Hepatic stellate cell (primary cell): ENCODE measurements at regions not wholly inside any gene's neighbourhood (a gene's known extent, or its start where the extent isn't known, plus 50 kb on each side); places are given as distances from the start of the nearest gene placed in this dataset.
"Not testable (repeated sequence)": the region's sequence is repeated elsewhere in the genome, so short reads cannot be mapped to it uniquely, and the experiment has no call there.

Source experiments
- DNase-seq: peaks from one replicate; pipeline ENCODE4 v3.0.0; 2011; ENCODE audit warnings: low spot score

DNA sequence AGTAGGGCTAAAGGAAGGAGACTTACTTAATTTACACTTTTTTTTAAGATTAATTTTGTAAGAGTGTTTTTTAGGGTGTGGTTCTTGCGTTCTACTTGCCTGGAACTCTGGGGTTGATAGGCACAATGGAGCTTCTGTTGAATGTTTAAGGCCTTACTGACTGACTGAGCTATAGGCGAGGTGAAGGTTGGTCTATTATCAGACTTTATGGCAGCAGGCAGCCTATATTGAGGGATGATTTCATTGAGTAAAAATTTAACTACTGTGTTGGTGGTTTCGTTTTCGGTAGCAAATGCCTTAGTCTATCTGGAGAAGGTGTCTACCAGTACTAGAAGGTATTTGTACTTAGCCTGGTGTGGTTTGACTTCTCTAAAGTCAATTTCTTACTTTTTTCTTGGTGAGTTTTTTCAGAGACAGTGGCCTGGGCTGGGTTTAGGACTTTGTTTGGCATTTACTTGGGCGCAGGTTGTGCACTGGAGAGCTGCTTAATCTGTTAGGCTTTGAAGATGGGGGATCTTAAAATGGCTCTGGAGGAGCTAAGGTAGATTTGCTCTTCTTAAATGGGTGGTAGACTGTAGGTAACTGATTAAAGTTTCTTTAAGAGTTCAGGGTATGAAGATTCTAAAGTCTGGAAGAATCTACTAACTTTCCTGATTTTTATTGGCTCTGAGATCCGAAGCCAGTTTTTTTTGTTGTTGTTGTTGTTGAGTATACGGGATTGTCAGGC is 164.5 kb upstream of the CCZ1B start:
- not testable (repeated sequence) for DNase-seq

DNA sequence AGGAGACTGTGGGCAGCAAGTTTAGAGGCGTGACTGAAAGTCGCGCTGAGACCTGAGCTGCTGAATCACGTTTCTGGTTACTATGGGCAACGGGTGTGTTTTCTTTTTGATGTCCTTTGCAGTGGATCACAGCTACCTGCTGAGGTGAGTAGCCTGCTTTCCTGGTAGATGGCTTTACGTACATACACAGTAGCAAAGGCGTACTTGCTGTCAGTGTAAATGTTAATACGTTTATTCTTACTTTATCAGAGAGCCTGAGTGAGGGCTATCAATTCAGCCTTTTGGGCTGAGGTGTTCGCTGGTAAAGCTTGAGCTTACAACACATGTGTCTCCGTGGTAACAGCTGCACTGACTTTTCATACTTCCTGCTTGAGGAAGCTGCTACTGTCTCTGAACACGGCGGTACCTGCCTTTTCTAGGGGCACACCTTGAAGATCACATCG is 165.1 kb upstream of the CCZ1B start:
- DNase-seq: not testable (repeated sequence)

DNA sequence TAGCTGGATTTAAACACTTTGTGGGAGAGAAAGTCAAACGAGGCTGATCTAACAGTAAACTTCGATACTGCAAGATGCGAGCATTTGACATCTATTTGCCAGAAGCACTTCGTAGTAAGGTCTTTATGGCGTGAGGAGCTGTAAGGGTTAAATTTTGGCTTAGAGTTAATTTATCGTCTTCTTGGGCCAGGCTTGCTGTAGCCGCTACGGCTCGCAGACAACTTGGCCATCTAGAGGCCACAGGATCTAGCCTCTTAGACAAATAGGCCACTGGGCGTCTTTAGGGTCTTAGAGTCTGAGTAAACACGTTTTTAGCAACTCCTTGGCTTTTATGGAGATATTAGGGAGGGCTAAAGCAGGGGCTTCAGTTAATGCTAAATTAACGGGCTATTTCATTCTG is 165.6 kb upstream of the CCZ1B start:
- DNase-seq: not testable (repeated sequence)

DNA sequence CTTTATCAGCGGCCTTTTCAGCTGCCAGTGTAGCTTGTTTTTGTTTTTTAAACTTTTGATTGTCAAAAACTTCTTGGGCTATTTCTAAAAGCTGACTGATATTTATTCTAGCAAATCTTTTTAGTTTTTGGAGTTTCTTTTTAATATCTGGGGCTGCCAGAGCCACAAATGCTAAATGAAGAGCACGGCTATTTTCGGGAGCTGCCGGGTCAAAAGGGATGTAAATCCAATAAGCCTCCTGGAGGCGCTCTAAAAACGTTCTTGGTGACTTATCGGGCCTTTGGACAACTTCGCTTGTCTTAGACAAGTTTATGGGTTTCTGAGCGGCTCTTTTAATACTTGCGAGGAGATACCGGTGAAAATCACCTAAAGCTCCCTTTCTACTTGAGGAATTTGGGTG is 166.1 kb upstream of the CCZ1B start:
- not testable (repeated sequence) for DNase-seq

DNA sequence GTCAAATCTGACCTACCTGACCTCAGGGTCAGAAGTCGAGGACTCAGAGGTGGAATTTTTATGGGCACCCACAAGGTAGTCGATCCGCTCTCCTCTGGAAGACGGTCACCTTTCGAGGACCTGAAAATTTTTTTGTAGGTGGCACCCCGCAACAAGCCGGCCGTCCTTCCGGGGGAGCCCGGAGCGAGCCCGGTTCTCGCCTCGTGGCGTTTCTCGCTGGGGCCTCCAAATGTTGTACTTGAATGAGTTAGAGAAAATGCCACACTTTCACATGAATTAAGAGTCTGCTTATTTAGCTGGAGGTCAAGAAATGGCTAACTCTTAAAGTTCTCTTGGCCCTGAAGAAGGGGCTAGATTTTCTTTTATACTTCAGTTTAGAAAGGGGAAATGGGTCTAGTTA is 169.0 kb upstream of the CCZ1B start:
- DNase-seq: not testable (repeated sequence)

DNA sequence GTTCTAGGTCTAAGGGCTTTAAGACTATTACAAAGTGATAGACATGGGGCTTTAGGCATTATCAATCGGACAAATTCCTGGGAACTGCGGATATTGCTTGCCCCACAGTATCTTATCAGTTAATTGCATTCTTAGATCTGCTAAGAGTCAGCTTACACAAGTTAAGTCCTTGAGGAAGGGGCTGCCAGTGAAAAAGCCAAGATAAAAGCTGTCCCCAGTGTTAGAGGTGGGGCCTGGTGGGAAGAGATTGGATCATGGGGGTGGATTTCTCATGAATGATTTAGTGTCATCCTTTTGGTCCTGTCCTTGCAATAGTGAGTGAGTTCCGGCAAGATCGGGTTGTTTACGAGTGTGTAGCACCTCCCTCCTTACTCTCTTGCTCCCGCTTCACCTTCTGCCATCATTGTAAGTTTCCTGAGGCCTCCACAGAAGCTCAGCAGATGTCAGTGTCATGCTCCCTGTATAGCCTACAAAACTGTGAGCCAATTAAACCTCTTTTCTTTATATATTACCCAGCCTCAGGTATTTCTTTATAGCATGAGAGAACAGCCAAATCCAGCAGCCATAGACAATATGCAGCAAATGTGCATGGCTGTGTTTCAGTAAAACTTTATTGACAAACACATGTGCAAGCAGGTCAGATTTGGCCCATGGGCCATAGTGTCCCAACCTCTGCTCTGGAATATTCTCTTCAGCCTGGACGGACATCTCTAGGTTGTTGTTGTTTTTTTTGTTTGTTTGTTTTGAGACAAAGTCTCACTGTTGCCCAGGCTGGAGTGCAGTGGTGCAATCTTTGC is 169.6 kb upstream of the CCZ1B start:
- not testable (repeated sequence) for DNase-seq

DNA sequence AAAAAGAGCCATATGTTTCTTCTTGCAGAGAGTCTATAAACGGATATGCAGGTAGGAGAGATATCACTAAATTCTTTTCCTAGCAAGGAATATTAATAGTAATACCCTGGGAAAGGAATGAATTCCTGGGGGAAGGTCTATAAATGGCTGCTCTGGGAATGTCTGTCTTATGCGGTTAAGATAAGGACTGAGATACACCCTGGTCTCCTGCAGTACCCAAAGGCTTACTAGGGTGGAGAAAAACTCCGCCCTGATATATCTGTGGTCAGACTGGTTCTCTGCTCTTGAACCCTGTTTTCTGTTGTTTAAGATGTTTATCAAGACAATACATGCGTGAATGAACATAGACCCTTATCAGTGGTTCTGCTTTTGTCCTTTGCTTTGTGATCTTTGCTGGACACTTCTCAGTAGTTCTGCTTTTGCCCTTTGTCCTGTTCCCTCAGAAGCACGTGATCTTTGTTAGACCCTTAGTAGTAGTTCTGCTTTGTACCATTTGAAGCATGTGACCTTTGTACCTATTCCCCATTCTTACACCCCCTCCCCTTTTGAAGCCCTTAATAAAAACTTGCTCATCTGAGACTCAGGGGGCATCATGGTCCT is 173.1 kb upstream of the CCZ1B start:
- DNase-seq: not testable (repeated sequence)

DNA sequence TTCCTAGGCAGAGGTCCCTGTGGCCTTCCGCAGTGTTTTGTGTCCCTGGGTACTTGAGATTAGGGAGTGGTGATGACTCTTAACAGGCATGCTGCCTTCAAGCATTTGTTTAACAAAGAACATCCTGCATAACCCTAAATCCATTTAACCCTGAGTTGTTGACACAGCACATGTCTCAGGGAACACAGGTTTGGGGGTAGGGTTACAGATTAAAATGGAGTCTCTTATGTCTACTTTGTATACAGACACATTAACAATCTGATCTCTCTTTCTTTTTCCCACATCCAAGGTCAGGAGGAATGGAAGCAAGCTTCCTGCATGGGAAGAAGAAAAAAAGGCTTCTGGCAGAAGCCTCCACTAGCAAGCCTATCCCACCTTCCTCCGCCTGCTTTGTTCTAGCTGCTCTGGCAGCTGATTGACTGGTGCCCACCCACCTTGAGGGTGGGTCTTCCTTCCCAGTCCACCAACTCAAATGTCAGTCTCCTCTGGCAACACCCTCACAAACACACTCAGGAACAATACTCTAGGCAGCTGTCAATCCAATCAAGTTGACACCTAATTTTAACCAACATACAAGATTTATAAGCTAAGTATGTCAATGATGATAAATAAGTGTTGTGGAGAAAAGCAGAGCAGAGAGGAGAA is 176.5 kb upstream of the CCZ1B start:
- no peak for DNase-seq

DNA sequence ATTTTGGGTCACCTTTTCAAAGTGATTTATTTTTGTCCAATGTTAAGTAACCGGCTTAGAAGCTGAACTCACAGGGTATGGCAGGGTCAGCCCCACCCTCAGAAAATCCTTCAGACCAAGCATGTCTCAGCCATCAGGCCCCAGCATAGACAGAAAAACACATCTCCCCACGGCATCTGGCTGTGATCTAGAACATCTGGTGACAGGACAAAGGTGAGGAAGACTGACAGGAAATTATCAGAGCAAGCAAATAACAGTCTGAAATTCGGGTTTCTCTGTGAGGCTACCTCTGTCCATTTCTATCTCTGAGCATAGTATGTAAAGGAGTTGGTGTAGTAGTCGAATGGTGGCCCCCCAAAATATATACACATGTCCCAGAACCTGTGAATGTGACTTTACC is 177.0 kb upstream of the C1GALT1 start:
- no peak for DNase-seq

DNA sequence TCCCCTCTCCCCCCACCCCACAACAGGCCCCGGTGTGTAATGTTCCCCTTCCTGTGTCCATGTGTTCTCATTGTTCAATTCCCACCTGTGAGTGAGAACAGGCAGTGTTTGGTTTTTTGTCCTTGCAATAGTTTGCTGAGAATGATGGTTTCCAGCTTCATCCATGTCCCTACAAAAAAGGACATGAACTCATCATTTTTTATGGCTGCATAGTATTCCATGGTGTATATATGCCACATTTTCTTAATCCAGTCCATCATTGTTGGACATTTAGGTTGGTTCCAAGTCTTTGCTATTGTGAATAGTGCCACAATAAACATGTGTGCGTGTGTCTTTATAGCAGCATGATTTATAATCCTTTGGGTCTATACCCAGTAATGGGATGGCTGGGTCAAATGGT is 176.4 kb upstream of the C1GALT1 start:
- not testable (repeated sequence) for DNase-seq

DNA sequence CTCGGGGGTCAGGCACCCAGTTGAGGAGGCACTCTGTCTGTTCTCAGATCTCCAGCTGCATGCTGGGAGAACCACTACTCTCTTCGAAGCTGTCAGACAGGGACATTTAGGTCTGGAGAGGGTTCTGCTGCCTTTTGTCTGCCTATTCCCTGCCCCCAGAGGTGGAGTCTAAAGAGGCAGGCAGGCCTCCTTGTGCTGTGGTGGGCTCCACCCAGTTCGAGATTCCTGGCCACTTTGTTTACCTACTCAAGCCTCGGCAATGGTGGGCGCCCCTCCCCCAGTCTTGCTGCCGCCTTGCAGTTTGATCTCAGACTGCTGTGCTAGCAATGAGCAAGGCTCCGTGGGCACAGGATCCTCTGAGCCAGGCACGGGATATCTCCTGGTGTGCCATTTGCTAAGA is 171.1 kb upstream of the C1GALT1 start:
- DNase-seq: not testable (repeated sequence)

DNA sequence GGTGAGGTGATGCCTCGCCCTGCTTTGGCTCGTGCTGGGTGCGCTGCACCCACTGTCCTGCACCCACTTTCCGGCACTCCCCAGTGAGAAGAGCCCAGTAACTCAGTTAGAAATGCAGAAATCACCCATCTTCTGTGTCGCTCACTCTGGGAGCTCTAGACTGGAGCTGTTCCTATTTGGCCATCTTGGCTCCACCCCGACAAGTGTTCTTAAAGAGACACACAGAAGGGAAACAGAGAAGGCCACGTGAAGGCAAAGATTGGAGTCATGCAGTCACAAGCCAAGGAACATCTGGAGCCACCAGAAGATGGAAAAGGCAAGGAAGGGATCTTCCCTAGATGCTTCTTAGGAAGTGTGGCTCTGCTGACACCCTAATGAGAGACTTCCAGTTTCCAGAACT is 170.6 kb upstream of the C1GALT1 start:
- not testable (repeated sequence) for DNase-seq

DNA sequence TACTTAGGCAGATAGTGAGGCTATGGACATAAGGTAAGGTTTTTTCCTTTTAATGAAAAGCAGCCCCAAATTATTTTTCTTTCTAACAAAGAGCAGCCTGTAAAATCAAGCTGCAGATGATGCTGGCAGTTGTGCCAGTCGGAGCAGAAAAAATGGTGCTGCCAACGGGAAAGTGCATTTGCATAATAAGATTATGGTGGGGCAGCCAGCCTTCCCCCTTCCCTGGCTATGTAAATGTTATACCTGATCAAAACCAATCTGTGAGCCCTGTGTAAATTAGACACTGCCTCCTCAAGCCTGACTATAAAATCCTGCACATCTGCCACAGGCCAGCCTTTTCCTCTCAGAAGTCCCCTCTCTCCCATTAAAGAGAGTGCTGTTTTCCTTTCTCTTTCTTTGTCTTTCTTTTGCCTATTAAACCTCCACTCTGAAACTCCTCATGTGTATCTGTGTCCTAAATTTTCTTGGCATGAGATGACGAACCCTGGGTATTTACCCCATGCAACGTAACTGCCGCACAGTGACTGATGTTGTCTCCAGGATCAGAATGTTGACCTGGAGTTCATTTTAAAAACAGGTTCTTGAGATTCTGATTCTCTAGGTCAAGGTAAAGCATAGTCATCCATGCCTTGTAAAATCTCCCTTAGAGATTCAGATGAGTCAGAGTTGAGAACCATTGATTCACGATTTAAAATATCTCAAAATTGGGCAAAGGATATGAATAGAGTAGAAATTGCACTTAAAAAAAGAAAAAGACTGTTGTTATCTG is 167.3 kb upstream of the C1GALT1 start:
- DNase-seq: no peak

DNA sequence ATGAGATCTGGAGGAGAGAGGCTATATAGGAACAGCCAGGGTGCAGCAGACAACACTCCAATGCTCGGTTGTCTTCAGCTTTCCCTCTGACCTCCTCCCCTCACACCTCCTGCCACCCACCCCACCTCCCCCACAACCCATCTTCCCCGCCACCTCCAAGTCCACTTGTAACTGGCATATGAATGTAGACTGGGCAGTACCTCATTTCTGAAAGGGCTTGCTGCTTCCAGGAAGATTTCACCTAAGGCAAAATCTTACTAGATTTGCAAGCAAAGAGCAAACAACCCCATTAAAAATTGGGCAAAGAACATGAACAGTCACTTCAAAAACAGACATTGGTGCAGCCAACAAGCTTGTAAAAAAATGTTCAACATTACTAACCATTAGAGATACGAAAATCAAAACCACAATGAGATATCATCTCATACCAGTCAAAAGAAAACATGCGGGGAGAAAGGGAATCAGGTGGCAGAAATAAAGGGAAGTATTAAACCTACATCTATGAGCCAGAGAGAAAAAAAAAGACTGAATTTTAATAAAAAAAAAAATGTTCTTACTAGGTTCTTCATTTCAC is 164.6 kb upstream of the C1GALT1 start:
- no peak for DNase-seq

DNA sequence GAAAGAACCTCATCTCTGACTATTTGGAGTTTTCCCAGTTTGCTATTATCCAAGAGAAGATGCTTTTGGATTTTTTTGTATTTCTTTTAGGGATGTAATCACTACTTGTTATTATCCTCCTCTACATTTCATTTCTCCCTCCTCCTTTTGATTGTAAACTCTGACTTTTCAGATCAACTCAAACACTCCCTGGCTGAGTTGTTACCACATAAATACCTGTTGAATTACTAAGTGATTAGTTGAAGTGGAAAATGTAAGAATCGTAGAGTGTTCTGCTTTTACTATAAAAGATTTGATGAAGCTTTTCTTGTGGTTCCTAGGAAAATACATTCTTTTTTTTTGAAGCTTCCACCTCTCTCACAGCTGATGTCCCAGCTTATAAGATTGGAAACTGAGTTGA is 164.1 kb upstream of the C1GALT1 start:
- DNase-seq: no peak

DNA sequence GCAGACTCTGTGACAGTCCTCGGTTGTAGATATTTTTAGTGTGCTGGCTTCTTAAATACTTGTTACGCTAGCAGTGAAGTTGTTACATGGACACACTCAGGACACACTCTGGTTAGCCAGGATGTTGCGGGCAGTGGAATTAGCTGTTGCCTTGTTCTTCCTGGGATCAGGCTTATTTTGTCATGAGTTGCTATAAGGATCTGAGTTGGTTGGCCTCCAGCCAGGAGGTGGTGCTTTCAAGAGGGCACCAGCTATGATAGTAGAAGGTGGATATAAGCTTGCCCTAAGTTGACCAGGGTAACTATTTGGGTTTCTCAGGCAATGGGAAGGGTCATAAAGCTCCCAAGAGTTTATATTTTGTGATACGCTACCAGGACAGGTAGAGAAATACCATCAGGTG is 150.1 kb upstream of the C1GALT1 start:
- DNase-seq: no peak

DNA sequence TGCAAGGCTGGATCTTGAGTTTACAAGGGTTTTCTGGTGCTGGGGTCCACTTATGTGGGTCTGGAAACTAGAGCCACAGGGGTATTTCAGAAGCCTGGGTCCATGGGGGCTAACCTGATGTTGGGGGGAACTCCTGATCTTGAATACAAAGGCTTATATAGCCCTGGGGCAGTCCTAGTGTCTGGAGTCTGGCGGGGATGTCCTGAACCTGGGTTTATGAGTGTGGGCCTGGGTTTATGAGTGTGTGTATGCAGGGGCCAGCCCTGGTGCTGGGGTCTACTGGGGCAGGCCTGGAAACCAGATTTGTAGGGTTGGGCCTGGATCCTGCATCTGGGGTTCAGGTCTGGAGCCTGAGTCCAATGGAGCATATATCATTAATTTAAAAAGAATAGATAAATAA is 146.5 kb upstream of the C1GALT1 start:
- no peak for DNase-seq

DNA sequence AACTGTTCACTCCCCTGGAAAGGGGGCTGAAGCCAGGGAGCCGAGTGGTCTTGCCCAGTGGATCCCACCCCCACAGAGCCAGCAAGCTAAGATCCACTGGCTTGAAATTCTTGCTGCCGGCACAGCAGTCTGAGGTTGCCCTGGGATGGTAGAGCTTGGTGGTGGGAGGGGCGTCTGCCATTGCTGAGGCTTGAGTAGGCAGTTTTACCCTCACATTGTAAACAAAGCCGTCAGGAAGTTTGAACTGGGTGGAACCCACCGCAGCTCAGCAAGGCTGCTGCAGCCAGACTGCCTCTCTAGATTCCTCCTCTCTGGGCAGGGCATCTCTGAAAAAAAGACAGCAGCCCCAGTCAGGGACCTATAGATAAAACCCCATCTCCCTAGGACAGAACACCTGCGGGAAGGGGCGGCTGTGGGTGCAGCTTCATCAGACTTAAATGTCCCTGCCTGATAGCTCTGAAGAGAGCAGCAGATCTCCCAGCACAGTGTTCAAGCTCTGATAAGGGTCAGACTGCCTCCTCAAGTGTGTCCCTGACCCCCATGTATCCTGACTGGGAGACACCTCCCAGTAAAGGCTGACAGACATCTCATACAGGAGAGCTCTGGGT is 140.0 kb upstream of the C1GALT1 start:
- DNase-seq: not testable (repeated sequence)

DNA sequence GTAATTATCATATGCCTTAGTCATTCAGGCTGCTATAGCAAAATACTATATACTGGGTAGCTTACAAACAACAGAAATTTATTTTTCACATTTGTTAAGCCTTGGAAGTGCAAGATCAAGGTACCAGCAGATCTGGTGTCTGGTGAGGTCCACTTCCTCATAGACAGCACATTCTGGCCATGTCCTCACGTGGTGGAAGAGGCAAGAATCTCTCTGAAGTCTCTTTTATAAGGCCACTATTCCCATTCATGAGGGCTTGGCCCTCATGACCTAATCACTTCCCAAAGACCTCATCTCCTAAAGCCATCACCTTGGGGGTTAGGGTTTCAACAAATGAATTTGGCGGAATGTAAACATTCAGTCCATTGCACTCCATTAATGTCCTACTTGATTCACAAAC is 137.5 kb upstream of the C1GALT1 start:
- DNase-seq: no peak

DNA sequence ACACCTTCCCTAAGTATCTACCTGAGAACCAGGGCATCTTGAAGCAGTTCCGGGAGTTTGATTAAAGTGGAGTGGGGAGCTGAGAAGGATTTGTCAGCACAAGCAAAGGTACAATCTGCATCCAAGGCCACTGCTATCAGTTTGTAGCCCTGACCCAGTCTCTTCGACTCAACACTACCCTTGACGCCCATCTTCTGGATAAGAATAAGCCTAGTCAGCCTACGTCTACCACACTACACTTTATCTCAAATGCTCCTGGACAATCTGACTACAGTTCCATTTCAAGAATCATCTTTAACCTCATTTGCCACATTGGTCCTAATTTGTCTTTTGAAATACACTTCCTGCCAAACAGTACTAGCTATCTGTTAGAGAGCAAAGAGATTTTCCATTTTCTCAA is 134.1 kb upstream of the C1GALT1 start:
- no peak for DNase-seq
